H1 (cell line): ENCODE measurements at regions not wholly inside any gene's neighbourhood (a gene's known extent, or its start where the extent isn't known, plus 50 kb on each side); places are given as distances from the start of the nearest gene placed in this dataset.

Experiments
- CTCF ChIA-PET: fragments of 300-600 bp; sonication (Branson Sonifier 250); formaldehyde crosslinking; loops from one replicate; lab custom pipeline; 2021; ENCODE audit not compliant: partially characterized antibody; lab: Charles Lee
- POLR2A ChIA-PET: fragments of 300-600 bp; sonication (Branson Sonifier 250); formaldehyde crosslinking; loops from one replicate; lab custom pipeline; 2021; ENCODE audit warnings: inconsistent platforms; ENCODE audit not compliant: partially characterized antibody; lab: Charles Lee
- DNase-seq, 2 experiments: peaks; one replicate each; pipeline versions ENCODE4 v3.0.0 to v3.0.0-alpha.2; 2010 to 2022; ENCODE audit warnings: low spot score in 2 of 2, low read depth in 1 of 2, mixed read lengths in 1 of 2
- FAIRE-seq: peaks from 2 replicates; lab custom pipeline; 2011; peaks lifted over from hg19 to GRCh38; lab: Jason Lieb, UNC
- H2AFZ ChIP-seq: 2 replicates; pipeline ENCODE4 v1.8.1; 2012; ENCODE audit warnings: low read length, inconsistent platforms
- H2AK5ac ChIP-seq: 2 replicates; pipeline ENCODE4 v1.6.1; 2013; ENCODE audit warnings: low read depth, low read length
- H2BK120ac ChIP-seq: replicated peaks from 2 replicates; pipeline ENCODE3; 2013; ENCODE audit warnings: low read depth, low read length, inconsistent platforms
- H2BK12ac ChIP-seq: 2 replicates; pipeline ENCODE4 v1.6.1; 2013; ENCODE audit warnings: low read depth, low read length
- H2BK15ac ChIP-seq: 2 replicates; pipeline ENCODE4 v1.6.1; 2013; ENCODE audit warnings: low read length
- H2BK20ac ChIP-seq: 2 replicates; pipeline ENCODE4 v1.6.1; 2013; ENCODE audit warnings: low read length
- H2BK5ac ChIP-seq: 2 replicates; pipeline ENCODE4 v1.6.1; 2013; ENCODE audit warnings: low read depth, low read length
- H3K14ac ChIP-seq: 2 replicates; pipeline ENCODE4 v1.6.1; 2013; ENCODE audit warnings: inconsistent platforms; ENCODE audit not compliant: insufficient read length
- H3K18ac ChIP-seq: 2 replicates; pipeline ENCODE4 v1.6.1; 2013; ENCODE audit warnings: low read length; ENCODE audit errors: extremely low read depth
- H3K23ac ChIP-seq: 2 replicates; pipeline ENCODE4 v1.6.1; 2013; ENCODE audit warnings: inconsistent platforms; ENCODE audit not compliant: insufficient read length
- H3K23me2 ChIP-seq: 2 replicates; pipeline ENCODE4 v1.6.1; 2013; ENCODE audit warnings: low read depth, low read length
- H3K27ac ChIP-seq: 2 replicates; pipeline ENCODE4 v1.6.1; 2011; ENCODE audit warnings: low read depth, low read length, inconsistent platforms
- H3K27me3 ChIP-seq, 4 experiments: replicated peaks in 1 of 4; 1 replicate in 1 of 4; 2 replicates in 3 of 4; pipeline versions ENCODE4 v1.6.1 to v1.8.1; 2011 to 2013; ENCODE audit warnings: low read length in 3 of 4, mild to moderate bottlenecking in 3 of 4, inconsistent platforms in 2 of 4, mixed read lengths in 2 of 4, moderate library complexity in 1 of 4; ENCODE audit not compliant: control insufficient read depth in 3 of 4, insufficient read depth in 3 of 4; ENCODE audit errors: extremely low read depth in 1 of 4
- H3K36me3 ChIP-seq, 4 experiments: 2 replicates each; pipeline versions ENCODE4 v1.6.1 to v1.8.1; 2011 to 2013; ENCODE audit warnings: mild to moderate bottlenecking in 4 of 4, low read length in 3 of 4, moderate library complexity in 2 of 4, control low read depth in 1 of 4, inconsistent platforms in 1 of 4; ENCODE audit not compliant: insufficient read depth in 4 of 4, control insufficient read depth in 2 of 4
- H3K4ac ChIP-seq: replicated peaks from 2 replicates; pipeline ENCODE3; 2013; ENCODE audit warnings: low read length, low read depth, mixed read lengths, inconsistent platforms; ENCODE audit not compliant: insufficient read length
- H3K4me1 ChIP-seq, 4 experiments: replicated peaks in 1 of 4; 1 replicate in 1 of 4; 2 replicates in 3 of 4; pipeline versions ENCODE4 v1.6.1 to v1.8.1; 2011 to 2013; ENCODE audit warnings: low read length in 3 of 4, inconsistent platforms in 2 of 4, mixed read lengths in 1 of 4; ENCODE audit not compliant: insufficient read depth in 4 of 4, control insufficient read depth in 3 of 4
- H3K4me2 ChIP-seq, 2 experiments: 2 replicates each; pipeline versions ENCODE4 v1.6.1 to v1.8.1; 2011 to 2013; ENCODE audit warnings: low read depth in 2 of 2, low read length in 2 of 2, control low read depth in 1 of 2, inconsistent platforms in 1 of 2, mild to moderate bottlenecking in 1 of 2; ENCODE audit not compliant: insufficient read depth in 1 of 2
- H3K4me3 ChIP-seq, 4 experiments: fragments of 200-600, 300-600 bp in 1 of 4; sonication (generic), shearing (Covaris generic), sonication (Bioruptor Twin) in 1 of 4; 2 replicates each; pipeline versions ENCODE4 v1.5.1 to v1.8.1; 2011 to 2016; ENCODE audit warnings: low read length in 4 of 4, low read depth in 3 of 4, control low read depth in 2 of 4, inconsistent platforms in 2 of 4, mild to moderate bottlenecking in 2 of 4, mixed read lengths in 1 of 4, moderate library complexity in 1 of 4; ENCODE audit not compliant: insufficient read depth in 2 of 4; ENCODE audit errors: extremely low read depth in 1 of 4
- H3K56ac ChIP-seq: replicated peaks from 2 replicates; pipeline ENCODE3; 2013; ENCODE audit warnings: low read depth, mild to moderate bottlenecking, mixed read lengths, low read length, inconsistent platforms; ENCODE audit not compliant: insufficient read length
- H3K79me1 ChIP-seq: 2 replicates; pipeline ENCODE4 v1.6.1; 2013; ENCODE audit warnings: low read depth, low read length, control low read depth
- H3K79me2 ChIP-seq, 2 experiments: 2 replicates each; pipeline versions ENCODE4 v1.6.1 to v1.8.1; 2012 to 2013; ENCODE audit warnings: low read length in 2 of 2, mild to moderate bottlenecking in 2 of 2, inconsistent platforms in 1 of 2; ENCODE audit not compliant: insufficient read depth in 2 of 2, control insufficient read depth in 1 of 2
- H3K9ac ChIP-seq, 4 experiments: replicated peaks in 1 of 4; 1 replicate in 1 of 4; 2 replicates in 3 of 4; pipeline versions ENCODE4 v1.6.1 to v1.8.1; 2011 to 2013; ENCODE audit warnings: low read depth in 3 of 4, low read length in 3 of 4, control low read depth in 2 of 4, mild to moderate bottlenecking in 2 of 4, moderate library complexity in 2 of 4, inconsistent platforms in 1 of 4; ENCODE audit errors: extremely low read depth in 1 of 4
- H3K9me3 ChIP-seq, 2 experiments: 2 replicates each; pipeline versions ENCODE4 v1.6.1 to v1.8.1; 2012 to 2013; ENCODE audit warnings: mild to moderate bottlenecking in 2 of 2, moderate library complexity in 2 of 2, control low read depth in 1 of 2, inconsistent platforms in 1 of 2, low read depth in 1 of 2, low read length in 1 of 2, mixed read lengths in 1 of 2; ENCODE audit not compliant: insufficient read depth in 2 of 2
- H4K20me1 ChIP-seq, 2 experiments: replicated peaks in 1 of 2; 2 replicates each; pipeline versions ENCODE3 to v1.8.1; 2011 to 2013; ENCODE audit warnings: inconsistent platforms in 2 of 2, low read length in 2 of 2, mild to moderate bottlenecking in 1 of 2; ENCODE audit not compliant: insufficient read depth in 2 of 2, control insufficient read depth in 1 of 2
- H4K5ac ChIP-seq: 2 replicates; pipeline ENCODE4 v1.6.1; 2013; ENCODE audit warnings: low read length, low read depth, mixed read lengths, inconsistent platforms; ENCODE audit not compliant: insufficient read length
- H4K8ac ChIP-seq: 2 replicates; pipeline ENCODE4 v1.8.0; 2013; ENCODE audit warnings: mild to moderate bottlenecking, moderate library complexity, low read length, inconsistent platforms; ENCODE audit not compliant: insufficient read depth; ENCODE audit errors: extremely low read depth
- H4K91ac ChIP-seq: replicated peaks from 2 replicates; pipeline ENCODE3; 2013; ENCODE audit warnings: low read length, mixed read lengths, inconsistent platforms; ENCODE audit not compliant: insufficient read length
- CEBPB ChIP-seq: IDR thresholded peaks from 2 replicates; pipeline ENCODE4 v1.6.1; 2012; ENCODE audit warnings: low read depth, low read length
- JUN ChIP-seq: IDR thresholded peaks from 2 replicates; pipeline ENCODE4 v1.6.1; 2011; ENCODE audit warnings: low read depth, mild to moderate bottlenecking, improper control_type of control experiment, low read length
- SIRT6 ChIP-seq: IDR thresholded peaks from one replicate; pipeline ENCODE4 v1.7.1; 2012; ENCODE audit warnings: low read length, inconsistent platforms
- SP1 ChIP-seq: IDR thresholded peaks from 2 replicates; pipeline ENCODE4 v1.6.1; 2011; ENCODE audit warnings: low read depth, low read length
- TEAD4 ChIP-seq: IDR thresholded peaks from 2 replicates; pipeline ENCODE4 v1.6.1; 2012; ENCODE audit warnings: low read depth, low read length, inconsistent platforms, mixed read lengths
- YY1 ChIP-seq: IDR thresholded peaks from 2 replicates; pipeline ENCODE4 v1.6.1; 2011; ENCODE audit warnings: low read depth, mild to moderate bottlenecking, low read length
- WGBS, 2 experiments: shearing (Covaris generic) in 1 of 2; methylation state at CpG; one replicate each; pipeline versions ENCODE4 v1.1.6 to v1.1.7; 2013 to 2015; ENCODE audit warnings: low lambda C conversion rate in 2 of 2, mixed read lengths in 2 of 2, inconsistent platforms in 1 of 2, low coverage in 1 of 2, missing lambda C conversion rate in 1 of 2; ENCODE audit not compliant: insufficient replicate concordance in 2 of 2, insufficient coverage in 1 of 2, insufficient read length in 1 of 2; ENCODE audit errors: extremely low coverage in 1 of 2, missing lambda C conversion rate in 1 of 2; 5-methylcytosine and 5-hydroxymethylcytosine counted together

GRCh38 chr6:14505401-14505800, 387.8 kb downstream of the CD83 start:
- Histone ChIP-seq H2BK120ac (no peak overlapping the region), H3K18ac (no peak overlapping the region), H2BK20ac (no peak overlapping the region), H2BK5ac (no peak overlapping the region), H3K23ac (no peak overlapping the region), H3K9ac (no peak overlapping the region), H3K27me3 (no peaks in the 10 kb centered on the region), H3K79me1 (no peaks in the 10 kb centered on the region), H3K79me2 (no peaks in the 10 kb centered on the region), H3K4me1 (no peaks in the 10 kb centered on the region), H3K4me2 (no peak overlapping the region), H4K20me1 (no peaks in the 10 kb centered on the region), H3K36me3 (no peaks in the 10 kb centered on the region), H3K27ac (no peak overlapping the region), H3K9me3 (no peaks in the 10 kb centered on the region), H2BK12ac (no peak overlapping the region), H3K56ac (no peak overlapping the region), H4K5ac (no peak overlapping the region), H3K4me3 (no peak overlapping the region), H4K91ac (no peak overlapping the region), H3K14ac (no peak overlapping the region), H3K4ac (no peak overlapping the region), H2AK5ac (no peak overlapping the region), H4K8ac (no peak overlapping the region), H2BK15ac (no peak overlapping the region), H3K23me2 (no peaks in the 10 kb centered on the region), H2AFZ (no peak overlapping the region)
- CTCF ChIA-PET, result no interaction called here
- FAIRE-seq (no peak), DNase-seq (no peak)
- POLR2A ChIA-PET, result no interaction called here
- 94% methylated on average over 6 of the region's 6 CpGs; no CpG with 5 or more reads in 1 of the 2 experiments for WGBS, 2 experiments
- no peak for TF ChIP-seq JUN
- TF ChIP-seq TEAD4, result no peak
- TF ChIP-seq YY1, result no peak
- TF ChIP-seq SIRT6, result no peak
- no peak for TF ChIP-seq SP1
- no peak for TF ChIP-seq CEBPB
